ENCODE measurements at regions not wholly inside any gene's neighbourhood (a gene's known extent, or its start where the extent isn't known, plus 50 kb on each side); places are given as distances from the start of the nearest gene placed in this dataset.

DNA sequence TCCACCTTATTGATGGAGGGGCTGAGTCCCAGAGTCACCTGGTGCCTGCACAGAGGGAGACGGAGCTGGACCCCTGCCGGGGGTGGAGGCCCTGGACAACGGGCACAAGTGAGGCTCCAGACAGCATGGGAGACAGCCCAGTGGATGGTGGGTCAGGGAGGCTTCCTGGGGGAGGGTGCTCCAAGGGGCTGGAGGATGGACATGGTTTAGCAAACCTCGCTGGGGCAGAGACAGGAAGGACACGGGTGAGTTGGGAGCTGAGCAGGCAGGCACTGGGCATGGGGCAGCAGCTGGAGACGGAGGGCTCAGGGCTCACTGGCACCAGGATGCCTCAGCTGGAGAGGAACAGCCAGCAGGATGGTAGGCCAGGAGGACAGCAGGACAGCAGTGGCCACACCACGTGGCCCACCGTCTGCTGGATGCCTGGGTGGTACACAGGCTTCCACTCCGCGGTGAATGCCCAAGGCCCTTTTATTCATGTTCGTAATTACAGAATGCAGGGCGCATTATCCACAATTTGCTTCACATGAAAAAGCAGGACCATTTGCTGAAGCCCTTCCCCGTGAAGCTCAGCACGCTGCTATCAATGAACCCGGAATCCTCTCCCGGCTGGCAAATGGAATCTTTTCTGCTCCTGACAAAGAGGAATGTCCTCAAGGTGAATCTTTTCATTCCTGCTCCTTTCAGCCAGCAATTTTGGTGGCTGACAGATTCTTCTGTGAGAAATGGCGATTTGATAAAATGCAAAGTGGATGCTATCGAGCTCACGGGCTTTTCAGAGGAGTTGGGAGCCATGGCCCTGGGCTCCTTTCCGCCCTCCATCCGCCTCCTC lies 138.1 kb upstream of the C14orf180 start:
- no peaks in the 10 kb centered on the region for H3K9me3 ChIP-seq (ENCODE audit: control insufficient read depth in 1 of 2, insufficient read depth in 1 of 2, low read depth in 1 of 2, low read length in 2 of 2)
- ATAC-seq (no peak), DNase-seq (ENCODE audit: low read depth, low spot score) (no peak)
- H3K79me2 ChIP-seq (ENCODE audit: insufficient read depth, low read length): no peaks in the 10 kb centered on the region
- no peak overlapping the region for H3K9ac ChIP-seq (ENCODE audit: low read length)
- H3K27ac ChIP-seq (ENCODE audit: low read depth, low read length): no peak overlapping the region
- no peak overlapping the region for H3K4me3 ChIP-seq (replicated peaks in 1 of 2; ENCODE audit: low read depth in 1 of 2, low read length in 2 of 2)
- no peak overlapping the region for H2AFZ ChIP-seq (ENCODE audit: low read depth, low read length, poor library complexity, severe bottlenecking)
- intact Hi-C loops (cut with micrococcal nuclease): no loop called here
- RAD21 ChIA-PET (ENCODE audit: low non-redundant PET in 1 of 2, low total read pairs in 2 of 2, uncharacterized antibody in 2 of 2, unreplicated experiment in 2 of 2): no interaction called here
- no peaks in the 10 kb centered on the region for H3K36me3 ChIP-seq (ENCODE audit: control insufficient read depth in 1 of 2, insufficient read depth in 2 of 2, low read length in 2 of 2)
- POLR2A ChIA-PET: no interaction called here
- no TSS peak for BruUV-seq (replicated peaks)
- no peak for TF ChIP-seq EZH2 (IDR thresholded peaks at IDR 0.05)
- TF ChIP-seq, protein P1, sequence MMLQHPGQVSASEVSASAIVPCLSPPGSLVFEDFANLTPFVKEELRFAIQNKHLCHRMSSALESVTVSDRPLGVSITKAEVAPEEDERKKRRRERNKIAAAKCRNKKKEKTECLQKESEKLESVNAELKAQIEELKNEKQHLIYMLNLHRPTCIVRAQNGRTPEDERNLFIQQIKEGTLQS (IDR thresholded peaks at IDR 0.05): no peak
- TF ChIP-seq ZBTB33 (IDR thresholded peaks at IDR 0.05; ENCODE audit: extremely low read depth, insufficient replicate concordance, low read length): no peak
- TF ChIP-seq EZH2phosphoT487 (IDR thresholded peaks at IDR 0.05; ENCODE audit: borderline replicate concordance): no peak
- no peak for TF ChIP-seq JUND (IDR thresholded peaks at IDR 0.05)
- TF ChIP-seq SP1 (IDR thresholded peaks at IDR 0.05; ENCODE audit: low read depth): no peak
- no peak for TF ChIP-seq YY1 (IDR thresholded peaks at IDR 0.05; ENCODE audit: extremely low read depth, insufficient replicate concordance, low read depth, low read length)
- no peak for TF ChIP-seq ZNF274 (IDR thresholded peaks at IDR 0.05; ENCODE audit: low read depth, low read length)
- TF ChIP-seq SRF (IDR thresholded peaks at IDR 0.05; ENCODE audit: low read depth): no peak
- TF ChIP-seq CTCF (IDR thresholded peaks at IDR 0.05 in 2 of 3, conservative IDR thresholded peaks at IDR 0.05 in 1 of 3; ENCODE audit: borderline replicate concordance in 1 of 3, insufficient read depth in 1 of 3, low read depth in 2 of 3, low read length in 2 of 3): no peak
- TF ChIP-seq REST (IDR thresholded peaks at IDR 0.05; ENCODE audit: low read depth): no peak
- no peak for TF ChIP-seq RAD21 (IDR thresholded peaks at IDR 0.05; ENCODE audit: low read depth)
- TF ChIP-seq CEBPB (IDR thresholded peaks at IDR 0.05; ENCODE audit: low read depth): no peak
- TF ChIP-seq MAX (IDR thresholded peaks at IDR 0.05): no peak
- TF ChIP-seq CBX3 (IDR thresholded peaks at IDR 0.05; ENCODE audit: low read depth): no peak
- TF ChIP-seq TCF7L2 (IDR thresholded peaks at IDR 0.05; ENCODE audit: borderline replicate concordance, extremely low read depth, insufficient read depth, insufficient read length): no peak
- TF ChIP-seq FOSL1 (IDR thresholded peaks at IDR 0.05; ENCODE audit: low read depth): no peak
- peaks cover 10 to 12% of the 10 kb centered on the region in 2 experiments for H3K4me1 ChIP-seq (ENCODE audit: control insufficient read depth in 1 of 2, insufficient read depth in 2 of 2, low read length in 2 of 2)
- H3K9me2 ChIP-seq (ENCODE audit: insufficient read depth): no peaks in the 10 kb centered on the region
- no peak overlapping the region for H3K4me2 ChIP-seq (ENCODE audit: low read length)
- CTCF ChIA-PET: no interaction called here
- H4K20me1 ChIP-seq (ENCODE audit: insufficient read depth): no peaks in the 10 kb centered on the region
- no peaks in the 10 kb centered on the region for H3K27me3 ChIP-seq (ENCODE audit: insufficient read depth, low read length)
